ENCODE measurements at regions not wholly inside any gene's neighbourhood (a gene's known extent, or its start where the extent isn't known, plus 50 kb on each side); places are given as distances from the start of the nearest gene placed in this dataset.

- TF ChIP-seq EZH2 (IDR thresholded peaks at IDR 0.05; ENCODE audit: borderline replicate concordance, low read depth, low read length, severe bottlenecking) = no peak
- CTCF ChIA-PET = no interaction called here
- DNase-seq (ENCODE audit: low read depth, low spot score) (no peak), FAIRE-seq (no peak)
- Histone ChIP-seq H3K9ac (replicated peaks; ENCODE audit: extremely low read depth, insufficient read depth, low read length) (no peak overlapping the region), H3K4me2 (ENCODE audit: insufficient read depth, low read length) (no peak overlapping the region), H3K79me2 (ENCODE audit: control insufficient read depth, insufficient read depth, low read length) (no peaks in the 10 kb centered on the region), H3K9me3 (replicated peaks; ENCODE audit: control insufficient read depth, insufficient read depth, low read length) (peaks cover 7% of the 10 kb centered on the region), H3K27ac (ENCODE audit: insufficient read depth, low read depth, low read length) (no peak overlapping the region), H3K4me1 (ENCODE audit: control insufficient read depth, extremely low read depth, insufficient read depth, low read length) (no peaks in the 10 kb centered on the region), H3K4me3 (replicated peaks in 1 of 3; ENCODE audit: insufficient read depth in 1 of 3, low read depth in 1 of 3, low read length in 3 of 3) (no peak overlapping the region), H4K20me1 (replicated peaks; ENCODE audit: control insufficient read depth, extremely low read depth, insufficient read depth, low read length) (no peaks in the 10 kb centered on the region), H2AFZ (ENCODE audit: low read depth, low read length) (no peak overlapping the region), H3K36me3 (ENCODE audit: control insufficient read depth in 2 of 2, extremely low read depth in 1 of 2, insufficient read depth in 2 of 2, low read length in 2 of 2) (no peaks in the 10 kb centered on the region), H3K9me1 (replicated peaks; ENCODE audit: control insufficient read depth, extremely low read depth, insufficient read depth, low read length) (no peaks in the 10 kb centered on the region), H3K27me3 (ENCODE audit: control insufficient read depth in 2 of 2, insufficient read depth in 2 of 2, low read length in 2 of 2) (no peaks in the 10 kb centered on the region)
- intact Hi-C loops (cut with micrococcal nuclease) (no loop called here), dilution Hi-C loops (cut with MboI; ENCODE audit: extremely low pct_ligation_motif_present, low sequenced_read_pairs) (no loop called here)
- POLR2A ChIA-PET = no interaction called here
- BruUV-seq (replicated peaks) = no TSS peak
Measured at GRCh38 chr6:23940466-23940865, 185.5 kb upstream of the NRSN1 start.

GRCh38 chr6:23951691-23952090 lies 174.3 kb upstream of the NRSN1 start:
- H3K79me2 ChIP-seq (ENCODE audit: control insufficient read depth, insufficient read depth, low read length) = no peaks in the 10 kb centered on the region
- BruUV-seq (replicated peaks) = no TSS peak
- ChIA-PET CTCF (no interaction called here), POLR2A (no interaction called here)
- intact Hi-C loops (cut with micrococcal nuclease) = no loop called here
- H3K27ac ChIP-seq (ENCODE audit: insufficient read depth, low read depth, low read length) = no peak overlapping the region
- no peaks in the 10 kb centered on the region for H4K20me1 ChIP-seq (replicated peaks; ENCODE audit: control insufficient read depth, extremely low read depth, insufficient read depth, low read length)
- H3K9me3 ChIP-seq (replicated peaks; ENCODE audit: control insufficient read depth, insufficient read depth, low read length) = peaks cover 1% of the 10 kb centered on the region
- no peak overlapping the region for H3K4me2 ChIP-seq (ENCODE audit: insufficient read depth, low read length)
- no peaks in the 10 kb centered on the region for H3K27me3 ChIP-seq (ENCODE audit: control insufficient read depth in 2 of 2, insufficient read depth in 2 of 2, low read length in 2 of 2)
- no peak overlapping the region for H3K4me3 ChIP-seq (replicated peaks in 1 of 3; ENCODE audit: insufficient read depth in 1 of 3, low read depth in 1 of 3, low read length in 3 of 3)
- dilution Hi-C loops (cut with MboI; ENCODE audit: extremely low pct_ligation_motif_present, low sequenced_read_pairs) = no loop called here
- no peaks in the 10 kb centered on the region for H3K36me3 ChIP-seq (ENCODE audit: control insufficient read depth in 2 of 2, extremely low read depth in 1 of 2, insufficient read depth in 2 of 2, low read length in 2 of 2)
- FAIRE-seq (no peak), DNase-seq (ENCODE audit: low read depth, low spot score) (no peak)
- H2AFZ ChIP-seq (ENCODE audit: low read depth, low read length) = no peak overlapping the region
- TF ChIP-seq JUN (IDR thresholded peaks at IDR 0.05; ENCODE audit: borderline replicate concordance, insufficient read depth, insufficient read length, low read depth) (no peak), MYC (IDR thresholded peaks at IDR 0.05; ENCODE audit: low read depth, low read length) (no peak), GATA2 (IDR thresholded peaks at IDR 0.05; ENCODE audit: insufficient read depth, insufficient read length, low read depth, low read length) (no peak), MAX (IDR thresholded peaks at IDR 0.05; ENCODE audit: insufficient read depth, insufficient read length) (no peak), EZH2 (IDR thresholded peaks at IDR 0.05; ENCODE audit: borderline replicate concordance, low read depth, low read length, severe bottlenecking) (no peak), POLR2AphosphoS5 (IDR thresholded peaks at IDR 0.05; ENCODE audit: insufficient read depth, low read depth, low read length) (no peak), POLR2A (IDR thresholded peaks at IDR 0.05; ENCODE audit: low read depth, low read length) (no peak), CTCF (IDR thresholded peaks at IDR 0.05; ENCODE audit: extremely low read depth in 1 of 2, insufficient read depth in 1 of 2, low read depth in 1 of 2, low read length in 2 of 2) (no peak), FOS (IDR thresholded peaks at IDR 0.05; ENCODE audit: borderline replicate concordance, insufficient read depth, low read length) (no peak)
- H3K9me1 ChIP-seq (replicated peaks; ENCODE audit: control insufficient read depth, extremely low read depth, insufficient read depth, low read length) = no peaks in the 10 kb centered on the region
- no peaks in the 10 kb centered on the region for H3K4me1 ChIP-seq (ENCODE audit: control insufficient read depth, extremely low read depth, insufficient read depth, low read length)
- no peak overlapping the region for H3K9ac ChIP-seq (replicated peaks; ENCODE audit: extremely low read depth, insufficient read depth, low read length)
